GM18502 (cell line): ENCODE measurements at regions not wholly inside any gene's neighbourhood (a gene's known extent, or its start where the extent isn't known, plus 50 kb on each side); places are given as distances from the start of the nearest gene placed in this dataset.
"Not testable (repeated sequence)": the region's sequence is repeated elsewhere in the genome, so short reads cannot be mapped to it uniquely, and the experiment has no call there.

Experiments used
- ATAC-seq: cut with Tn5 transposase; IDR thresholded peaks from one replicate; pipeline ENCODE4 v1.9.1; 2021; ENCODE audit warnings: mild to moderate bottlenecking; ENCODE audit not compliant: unreplicated experiment, poor library complexity

- no peak for ATAC-seq
These were observed 406.9 kb upstream of the PRKCQ start for GRCh38 chr10:6986927-6987326.

GRCh38 chr10:6985644-6986043, 405.6 kb upstream of the PRKCQ start:
- ATAC-seq = no peak

- ATAC-seq = no peak
These were observed 404.9 kb upstream of the PRKCQ start for GRCh38 chr10:6984971-6985370.

- ATAC-seq = not testable (repeated sequence)
These were observed 403.9 kb upstream of the PRKCQ start for GRCh38 chr10:6984016-6984415.

- ATAC-seq = no peak
These were observed 400.3 kb upstream of the PRKCQ start for GRCh38 chr10:6980353-6980752.

- ATAC-seq = no peak
These were observed 399.3 kb upstream of the PRKCQ start for GRCh38 chr10:6979371-6979770.

- ATAC-seq = no peak
These were observed 398.1 kb upstream of the PRKCQ start for GRCh38 chr10:6978187-6978627.

GRCh38 chr10:6977398-6978186, 397.5 kb upstream of the PRKCQ start:
- no peak for ATAC-seq

GRCh38 chr10:6973899-6974298, 393.8 kb upstream of the PRKCQ start:
- no peak for ATAC-seq

GRCh38 chr10:6972226-6972625, 392.1 kb upstream of the PRKCQ start:
- ATAC-seq = no peak

GRCh38 chr10:6969659-6970058, 389.6 kb upstream of the PRKCQ start:
- ATAC-seq = no peak

GRCh38 chr10:6964543-6964942, 384.5 kb upstream of the PRKCQ start:
- no peak for ATAC-seq

GRCh38 chr10:6962576-6962975, 382.5 kb upstream of the PRKCQ start:
- no peak for ATAC-seq

- ATAC-seq = no peak
These were observed 378.6 kb upstream of the PRKCQ start for GRCh38 chr10:6958711-6959110.

GRCh38 chr10:6958254-6958653, 378.2 kb upstream of the PRKCQ start:
- no peak for ATAC-seq

- no peak for ATAC-seq
These were observed 377.8 kb upstream of the PRKCQ start for GRCh38 chr10:6957851-6958250.

GRCh38 chr10:6956562-6956961, 376.5 kb upstream of the PRKCQ start:
- no peak for ATAC-seq

GRCh38 chr10:6953271-6953801, 373.3 kb upstream of the PRKCQ start:
- ATAC-seq = no peak

GRCh38 chr10:6951732-6952131, 371.7 kb upstream of the PRKCQ start:
- ATAC-seq = no peak

GRCh38 chr10:6950133-6950532, 370.1 kb upstream of the PRKCQ start:
- ATAC-seq = no peak

GRCh38 chr10:6944436-6944835, 364.4 kb upstream of the PRKCQ start:
- no peak for ATAC-seq

GRCh38 chr10:6938384-6938783, 358.3 kb upstream of the PRKCQ start:
- ATAC-seq = no peak
